ENCODE measurements at regions not wholly inside any gene's neighbourhood (a gene's known extent, or its start where the extent isn't known, plus 50 kb on each side); places are given as distances from the start of the nearest gene placed in this dataset.

GRCh38 chr16:63512910-63513309, 1476.7 kb upstream of the CDH8 start:
- TF ChIP-seq NRF1 (conservative IDR thresholded peaks at IDR 0.05; ENCODE audit: low read depth, low read length) (no peak), BHLHE40 (IDR thresholded peaks at IDR 0.05; ENCODE audit: borderline replicate concordance in 1 of 2, low read depth in 2 of 2, low read length in 1 of 2) (no peak), IKZF1 (conservative IDR thresholded peaks at IDR 0.05) (no peak), RAD21 (IDR thresholded peaks at IDR 0.05; ENCODE audit: insufficient read depth, low read depth, low read length) (no peak), CTCF (IDR thresholded peaks at IDR 0.05 in 2 of 3, conservative IDR thresholded peaks at IDR 0.05 in 1 of 3; ENCODE audit: control insufficient read depth in 2 of 3, extremely low read depth in 1 of 3, insufficient read depth in 1 of 3, low read depth in 3 of 3, low read length in 3 of 3) (no peak), RB1 (IDR thresholded peaks at IDR 0.05; ENCODE audit: borderline replicate concordance) (no peak), SMC3 (IDR thresholded peaks at IDR 0.05; ENCODE audit: borderline replicate concordance, low read length) (no peak), PRDM15 (CRISPR knock-in tag; IDR thresholded peaks at IDR 0.05) (no peak), USF2 (IDR thresholded peaks at IDR 0.05; ENCODE audit: borderline replicate concordance, low read depth, low read length) (no peak), HDAC6 (IDR thresholded peaks at IDR 0.05; ENCODE audit: unreplicated experiment) (no peak)
